Hematopoietic multipotent progenitor cell treated with erythropoietin and hydrocortisone succinate and interleukin-3 and kit ligand, for 6 days (in vitro differentiated cells): ENCODE measurements at regions not wholly inside any gene's neighbourhood (a gene's known extent, or its start where the extent isn't known, plus 50 kb on each side); places are given as distances from the start of the nearest gene placed in this dataset.

ENCODE experiments used
- DNase-seq: peaks from one replicate; pipeline ENCODE4 v3.0.0-alpha.2; 2015

DNA sequence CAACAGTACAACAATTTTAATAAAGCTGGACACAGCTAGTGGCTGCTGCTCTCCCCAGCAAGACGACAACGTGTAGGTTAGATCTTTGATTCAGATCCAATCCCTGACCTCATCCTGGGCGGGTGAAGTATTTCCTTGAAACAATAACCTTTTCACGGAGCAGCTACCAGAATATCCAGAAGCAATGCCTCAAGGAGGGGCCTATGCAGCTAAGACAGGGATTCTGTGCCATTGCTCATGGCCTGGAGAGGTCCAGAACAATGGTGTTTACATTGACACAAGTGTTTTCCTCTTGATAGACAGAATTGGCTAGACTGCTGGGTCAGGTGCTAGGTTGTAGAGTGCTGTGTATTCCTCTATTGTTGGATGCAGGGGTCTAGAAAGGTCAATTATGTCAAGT is 520.1 kb downstream of the BCL11A start:
- no peak for DNase-seq

DNA sequence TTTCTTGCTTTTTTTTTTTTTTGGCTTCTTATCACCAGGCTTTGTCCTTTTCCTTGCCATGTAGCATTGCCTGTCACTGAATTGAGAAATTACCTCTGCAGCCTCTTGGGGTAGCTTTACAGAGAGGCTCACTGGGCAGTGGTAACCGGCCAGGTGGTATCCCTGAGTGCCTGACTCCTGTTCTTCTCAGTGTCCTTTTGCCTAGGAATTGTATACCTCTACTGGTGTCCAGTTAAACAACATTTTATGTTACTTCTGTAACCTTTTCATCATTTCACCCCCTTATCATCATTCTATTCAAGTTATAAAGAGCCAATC is 523.9 kb downstream of the BCL11A start:
- DNase-seq, result no peak

DNA sequence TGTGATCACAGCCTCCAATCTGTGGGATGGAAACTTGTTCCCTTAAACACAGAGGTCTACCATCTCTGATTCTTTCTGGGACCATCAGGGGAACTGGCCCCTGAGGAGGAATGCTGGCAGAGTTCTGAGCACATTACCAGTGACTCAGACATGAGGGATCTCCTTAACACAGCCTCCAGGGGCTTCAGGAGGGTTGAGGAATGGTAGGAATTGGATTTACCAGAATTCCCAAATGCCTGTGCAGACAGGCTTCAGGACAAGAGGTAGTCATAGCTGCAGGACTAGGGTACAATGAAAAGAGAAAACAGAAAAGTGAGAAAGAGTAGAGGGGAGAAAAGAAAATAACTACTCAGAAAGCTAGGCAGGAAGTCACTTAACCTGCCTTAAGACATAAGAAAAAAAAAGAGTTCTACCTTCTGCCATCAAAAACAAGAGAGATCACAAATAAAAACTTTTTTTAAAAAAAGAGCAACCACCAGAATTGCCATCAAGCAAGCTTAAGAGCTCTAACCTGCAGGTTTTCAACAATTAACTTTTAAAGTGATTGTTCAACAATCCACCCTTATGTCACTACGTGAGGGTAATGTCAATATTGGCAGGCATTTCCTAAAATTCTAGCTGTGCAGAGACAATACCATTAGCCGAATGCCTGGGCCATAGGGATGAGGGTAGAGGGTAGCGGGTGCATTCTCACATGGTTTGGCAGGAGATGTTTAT is 524.4 kb downstream of the BCL11A start:
- DNase-seq, result no peak

- DNase-seq, result no peak
These were observed 528.0 kb downstream of the BCL11A start for GRCh38 chr2:60025496-60025895.

GRCh38 chr2:60023256-60023985 is 530.0 kb downstream of the BCL11A start:
- no peak for DNase-seq

GRCh38 chr2:60007671-60008070 is 545.8 kb downstream of the BCL11A start:
- no peak for DNase-seq

- DNase-seq, result no peak
These were observed 550.4 kb downstream of the BCL11A start for GRCh38 chr2:60003076-60003475.

DNA sequence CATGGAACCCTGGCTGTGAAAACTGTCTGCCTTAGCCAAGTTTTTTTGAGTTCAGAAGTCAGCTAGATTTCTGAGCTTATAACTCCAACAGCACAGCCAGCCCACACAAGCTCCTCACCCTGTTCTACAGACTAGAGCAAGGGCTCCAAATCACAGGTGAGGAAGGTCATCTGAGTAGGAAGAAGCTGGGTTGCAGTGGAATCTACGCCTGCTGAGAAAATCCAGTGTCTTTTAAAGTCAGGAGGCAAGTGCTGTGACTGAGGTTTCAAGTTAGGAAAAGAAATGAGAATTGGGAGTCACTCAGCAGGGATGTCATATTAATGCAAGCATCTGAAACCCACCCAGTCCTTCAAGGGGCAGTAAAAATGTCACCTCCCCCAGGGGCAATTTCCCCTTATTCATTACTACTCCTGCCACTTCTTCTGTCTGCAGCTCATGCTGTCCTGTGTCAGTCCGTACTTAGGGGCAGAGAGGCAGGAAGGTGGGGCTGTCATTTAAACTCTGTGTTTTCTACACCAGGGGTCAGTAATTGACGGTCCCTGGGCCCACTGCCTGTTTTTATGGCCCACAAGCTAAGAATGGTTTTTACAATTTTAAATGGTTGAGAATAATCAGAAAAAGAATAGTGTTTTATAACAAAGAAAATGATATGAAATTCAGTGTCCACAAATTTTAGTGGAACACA is 551.1 kb downstream of the BCL11A start:
- peak; percentile 7 for DNase-seq

DNA sequence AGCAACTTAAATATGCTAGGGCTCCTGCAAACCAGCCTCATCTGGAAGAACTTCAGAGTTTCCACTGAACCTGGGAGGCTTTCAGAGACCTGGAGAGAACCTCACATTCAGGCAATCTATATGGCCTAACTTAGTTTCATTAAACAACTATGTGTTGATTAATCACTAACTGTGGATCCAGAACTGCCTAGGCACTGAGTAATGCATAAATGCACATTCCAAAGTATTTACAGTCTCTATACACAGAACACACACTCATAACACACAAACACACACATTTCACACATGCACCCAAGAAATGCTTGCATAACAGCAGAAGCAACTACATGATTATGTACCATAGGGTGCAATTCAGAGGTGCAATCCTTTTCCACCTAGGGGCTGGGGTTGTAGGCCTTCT is 552.8 kb downstream of the BCL11A start:
- no peak for DNase-seq

DNA sequence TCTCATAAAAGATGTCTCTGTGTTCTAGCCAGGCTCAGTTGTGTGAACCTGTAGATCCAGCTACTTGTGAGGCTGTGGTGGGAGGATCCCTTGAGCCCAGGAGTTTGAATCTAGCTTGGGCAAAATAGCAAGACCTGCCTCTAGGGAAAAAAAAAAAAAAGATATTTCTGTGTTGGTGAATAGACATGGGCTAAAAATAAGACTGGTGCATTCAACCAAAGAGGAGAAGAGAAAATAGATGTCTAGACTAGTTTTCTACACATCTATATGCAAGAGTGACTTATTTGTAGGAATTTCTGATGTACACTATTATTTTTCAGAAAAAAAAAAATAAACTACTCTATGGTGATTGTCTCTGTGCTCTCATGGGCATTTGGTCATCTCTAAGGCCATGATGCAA is 555.1 kb downstream of the BCL11A start:
- DNase-seq, result no peak

DNA sequence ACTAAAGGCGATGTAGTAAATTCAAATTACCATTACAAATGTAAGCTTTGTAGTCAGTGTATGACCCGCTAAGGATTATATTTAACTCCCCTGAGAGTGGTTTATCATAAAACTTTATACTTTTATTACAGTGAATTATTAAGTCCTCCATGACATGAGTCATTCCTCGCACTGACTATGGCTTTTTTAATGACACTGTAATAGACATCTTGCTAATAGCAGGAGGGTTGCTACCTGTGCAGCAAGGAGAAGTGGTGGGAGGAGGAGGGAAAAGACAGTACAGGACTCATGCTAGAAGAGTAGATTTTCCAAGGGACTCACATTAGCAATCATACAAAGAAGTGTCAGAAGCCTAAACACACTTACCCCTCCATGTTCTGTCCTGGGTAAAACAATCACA is 556.1 kb downstream of the BCL11A start:
- DNase-seq, result no peak

DNA sequence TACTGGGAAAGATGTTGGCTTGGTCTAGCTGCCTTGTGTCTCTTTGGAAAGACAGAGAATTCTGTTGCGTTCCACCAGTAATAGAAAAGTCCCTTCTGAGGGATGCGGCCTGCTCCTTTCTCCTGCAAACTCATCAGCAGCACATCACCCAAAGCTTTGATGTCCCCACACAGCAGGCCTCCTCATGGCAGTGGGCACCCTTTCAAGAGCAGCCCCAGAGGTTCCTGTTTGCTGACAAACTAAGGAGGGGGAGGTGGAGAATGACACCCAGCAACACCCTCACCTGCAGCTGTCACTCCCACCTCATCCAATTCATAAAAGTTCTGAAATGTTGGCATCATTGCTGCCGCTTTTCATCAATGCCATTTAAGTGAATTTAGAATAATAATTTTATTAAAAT is 556.6 kb downstream of the BCL11A start:
- DNase-seq, result no peak

GRCh38 chr2:59993726-59994125 is 559.7 kb downstream of the BCL11A start:
- DNase-seq, result peak; percentile 14

- DNase-seq, result no peak
These were observed 565.1 kb downstream of the BCL11A start for GRCh38 chr2:59988341-59988740.

DNA sequence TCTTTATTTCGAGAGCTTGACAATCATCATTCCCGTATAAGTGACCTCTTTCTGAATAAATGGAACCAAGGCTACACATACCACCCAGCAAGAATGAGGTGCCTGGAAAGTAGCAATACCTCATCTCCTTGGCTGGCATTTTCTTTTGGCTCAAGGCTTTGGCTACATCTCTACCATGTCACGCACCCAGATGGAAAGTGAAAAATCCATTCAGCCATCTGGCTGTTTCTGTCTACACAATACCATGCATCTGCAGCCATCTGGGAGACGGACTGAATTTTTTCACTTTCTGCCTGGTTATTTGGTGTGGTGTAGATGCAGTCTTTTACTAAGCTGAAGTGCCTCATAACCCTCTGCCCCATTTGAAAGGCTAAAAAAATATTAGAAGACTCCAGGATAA is 566.9 kb downstream of the BCL11A start:
- no peak for DNase-seq

GRCh38 chr2:59985923-59986322 is 567.5 kb downstream of the BCL11A start:
- no peak for DNase-seq

DNA sequence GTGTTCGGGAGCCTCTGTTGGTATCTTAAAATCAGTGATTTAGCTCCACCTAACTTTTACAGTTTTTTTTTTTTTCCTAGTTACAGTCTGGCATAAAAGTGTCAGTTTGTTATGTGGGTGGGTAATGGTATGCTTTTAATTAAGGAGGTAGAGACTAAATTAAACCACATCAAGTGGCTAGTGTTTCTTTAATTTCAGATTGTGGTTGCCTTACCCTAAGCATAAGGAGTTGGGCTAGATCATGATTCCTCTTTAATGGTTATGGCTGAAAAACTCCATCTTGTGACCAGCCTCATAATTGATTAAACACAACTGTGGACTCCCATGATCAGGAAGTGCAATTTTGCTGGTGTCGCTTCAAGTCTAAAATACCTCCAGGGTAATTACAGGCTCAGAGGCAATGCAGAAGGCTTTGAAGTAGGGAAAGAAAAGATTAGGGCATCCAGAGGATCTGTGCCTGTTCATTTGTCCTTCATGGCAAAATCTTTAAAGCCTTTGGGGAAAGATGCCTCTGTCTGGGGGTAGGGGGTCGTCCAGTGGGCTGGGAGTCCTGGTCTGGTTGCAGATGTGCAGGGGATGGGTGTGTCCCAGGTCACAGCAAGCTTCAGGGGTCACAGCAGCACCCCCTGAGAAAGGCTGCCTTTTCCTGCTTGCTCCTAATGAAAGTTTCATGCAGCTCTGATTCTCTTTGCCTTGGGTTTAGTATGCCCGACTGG is 579.2 kb downstream of the BCL11A start:
- DNase-seq, result no peak

DNA sequence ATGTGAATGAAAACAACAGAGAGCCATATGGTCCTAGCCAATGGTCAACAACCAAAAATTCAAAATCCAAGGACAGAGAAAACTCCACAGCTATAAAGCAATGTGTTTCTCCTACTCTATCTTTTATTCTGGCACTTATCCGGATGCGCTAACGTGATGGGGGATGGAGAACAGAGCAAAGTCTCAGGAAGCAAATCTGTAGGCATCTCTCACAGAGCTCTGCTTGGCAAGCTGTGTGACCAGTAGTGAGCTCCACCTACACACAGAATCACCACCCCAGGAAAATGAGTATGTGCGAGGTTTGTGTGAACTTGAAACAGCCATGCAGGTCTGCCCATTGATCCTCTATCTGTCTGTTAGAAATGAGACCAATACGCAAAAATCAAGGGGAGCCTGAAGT is 584.3 kb downstream of the BCL11A start:
- DNase-seq, result no peak

- no peak for DNase-seq
These were observed 585.0 kb downstream of the BCL11A start for GRCh38 chr2:59968441-59968840.

- no peak for DNase-seq
These were observed 585.8 kb downstream of the BCL11A start for GRCh38 chr2:59967691-59968090.

GRCh38 chr2:59963157-59963556 is 590.3 kb downstream of the BCL11A start:
- no peak for DNase-seq

DNA sequence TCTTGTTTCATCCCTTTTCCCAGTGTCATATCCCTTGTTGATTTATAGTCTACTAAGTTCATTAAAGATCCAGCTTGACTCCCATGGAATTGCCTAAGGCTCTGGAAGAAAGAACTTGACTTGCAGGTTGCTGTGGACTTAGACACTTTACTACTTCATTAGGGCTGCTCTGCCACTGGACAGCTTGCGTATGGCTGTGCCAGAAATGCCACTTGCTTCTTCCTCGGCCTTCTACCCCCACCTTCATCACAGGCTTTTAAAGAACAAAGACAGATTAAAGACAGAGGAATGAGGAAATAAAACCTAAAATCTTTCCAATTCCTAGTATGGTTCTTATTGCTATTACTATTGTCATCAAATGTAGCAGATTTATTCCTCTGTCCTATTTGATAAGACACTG is 591.7 kb downstream of the BCL11A start:
- DNase-seq, result no peak

DNA sequence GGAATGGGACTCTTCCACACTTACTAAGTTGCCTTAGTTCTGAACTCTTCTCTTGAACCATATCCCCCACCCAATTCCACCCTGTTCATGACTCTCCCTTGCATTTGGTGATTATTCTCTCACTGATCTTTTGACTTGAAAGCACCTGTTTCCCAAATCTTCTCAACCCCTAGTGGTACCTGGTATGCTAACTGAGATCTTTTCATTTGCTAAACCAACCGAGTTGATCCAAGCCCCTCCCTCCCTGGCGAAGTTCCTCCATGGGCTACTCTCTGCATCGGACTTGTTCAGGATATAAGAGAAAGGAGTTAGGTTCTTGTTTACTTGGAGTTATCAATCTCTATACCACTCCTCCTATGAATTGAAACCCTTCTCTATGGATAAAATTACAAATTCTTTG is 593.5 kb downstream of the BCL11A start:
- no peak for DNase-seq

- no peak for DNase-seq
These were observed 596.0 kb downstream of the BCL11A start for GRCh38 chr2:59957504-59957903.
